Ectodermal cell (in vitro differentiated cells): ENCODE measurements at regions not wholly inside any gene's neighbourhood (a gene's known extent, or its start where the extent isn't known, plus 50 kb on each side); places are given as distances from the start of the nearest gene placed in this dataset.
"Not testable (repeated sequence)": the region's sequence is repeated elsewhere in the genome, so short reads cannot be mapped to it uniquely, and the experiment has no call there.

ENCODE experiments used
- H3K27ac ChIP-seq: 2 replicates; pipeline ENCODE4 v1.7.0; 2013; ENCODE audit warnings: mild to moderate bottlenecking, low read depth, low read length; ENCODE audit not compliant: insufficient read depth, poor library complexity, severe bottlenecking
- H3K27me3 ChIP-seq: 2 replicates; pipeline ENCODE4 v1.7.0; 2013; ENCODE audit warnings: mild to moderate bottlenecking, low read length; ENCODE audit not compliant: insufficient read depth, control insufficient read depth, poor library complexity, severe bottlenecking
- H3K36me3 ChIP-seq: one replicate; pipeline ENCODE4 v1.7.0; 2013; ENCODE audit warnings: low read length; ENCODE audit not compliant: control insufficient read depth, insufficient read depth
- H3K4me1 ChIP-seq: one replicate; pipeline ENCODE4 v1.7.0; 2013; ENCODE audit warnings: low read length; ENCODE audit not compliant: control insufficient read depth, insufficient read depth
- H3K4me3 ChIP-seq: 2 replicates; pipeline ENCODE4 v1.7.0; 2013; ENCODE audit warnings: low read depth, low read length, control low read depth; ENCODE audit not compliant: insufficient read depth
- H3K9me3 ChIP-seq: 2 replicates; pipeline ENCODE4 v1.7.0; 2013; ENCODE audit warnings: mild to moderate bottlenecking, low read length, moderate library complexity; ENCODE audit not compliant: control insufficient read depth
- WGBS, 2 experiments: methylation state at CpG; one replicate each; pipeline ENCODE4 v1.1.7; 2013; ENCODE audit warnings: missing lambda C conversion rate in 2 of 2; 5-methylcytosine and 5-hydroxymethylcytosine counted together

GRCh38 chr12:23238190-23238589 is 613.2 kb downstream of the ETNK1 start:
- Histone ChIP-seq H3K4me3 (no peak overlapping the region), H3K27me3 (no peaks in the 10 kb centered on the region), H3K9me3 (no peaks in the 10 kb centered on the region), H3K27ac (no peak overlapping the region), H3K36me3 (no peaks in the 10 kb centered on the region), H3K4me1 (no peaks in the 10 kb centered on the region)
- 93 to 98% methylated on average over 3 of the region's 3 CpGs for WGBS, 2 experiments

- no peaks in the 10 kb centered on the region for H3K36me3 ChIP-seq
- no peaks in the 10 kb centered on the region for H3K9me3 ChIP-seq
- no peak overlapping the region for H3K4me3 ChIP-seq
- no peaks in the 10 kb centered on the region for H3K27me3 ChIP-seq
- no peak overlapping the region for H3K27ac ChIP-seq
- no peaks in the 10 kb centered on the region for H3K4me1 ChIP-seq
Measured at GRCh38 chr12:23238957-23239356, 614.0 kb downstream of the ETNK1 start.

GRCh38 chr12:23245186-23245585 is 620.2 kb downstream of the ETNK1 start:
- WGBS, 2 experiments: 94 to 100% methylated on average over 2 of the region's 2 CpGs

GRCh38 chr12:23253191-23253590 is 628.2 kb downstream of the ETNK1 start:
- Histone ChIP-seq H3K36me3 (no peaks in the 10 kb centered on the region), H3K27ac (no peak overlapping the region), H3K4me3 (no peak overlapping the region), H3K27me3 (no peaks in the 10 kb centered on the region), H3K9me3 (no peaks in the 10 kb centered on the region), H3K4me1 (no peaks in the 10 kb centered on the region)
- WGBS, 2 experiments: 95 to 98% methylated on average over 4 of the region's 4 CpGs

More at GRCh38 chr12:23245186-23245585, 620.2 kb downstream of the ETNK1 start:
- Histone ChIP-seq H3K9me3 (no peaks in the 10 kb centered on the region), H3K4me1 (no peaks in the 10 kb centered on the region), H3K27me3 (no peaks in the 10 kb centered on the region), H3K27ac (no peak overlapping the region), H3K4me3 (no peak overlapping the region), H3K36me3 (no peaks in the 10 kb centered on the region)

- H3K27ac ChIP-seq, H3K36me3 ChIP-seq, H3K27me3 ChIP-seq, H3K9me3 ChIP-seq, H3K4me3 ChIP-seq, H3K4me1 ChIP-seq: not testable (repeated sequence)
- WGBS, 2 experiments: 89 to 91% methylated on average over 6 of the region's 6 CpGs
Measured at GRCh38 chr12:23253910-23254309, 628.9 kb downstream of the ETNK1 start.

GRCh38 chr12:23259558-23259957 is 634.6 kb downstream of the ETNK1 start:
- no peaks in the 10 kb centered on the region for H3K4me1 ChIP-seq
- H3K27me3 ChIP-seq: no peaks in the 10 kb centered on the region
- WGBS, 2 experiments: 91 to 92% methylated on average over 1 of the region's 1 CpG
- no peak overlapping the region for H3K27ac ChIP-seq
- H3K9me3 ChIP-seq: no peaks in the 10 kb centered on the region
- no peak overlapping the region for H3K4me3 ChIP-seq
- no peaks in the 10 kb centered on the region for H3K36me3 ChIP-seq

- Histone ChIP-seq H3K4me1 (no peaks in the 10 kb centered on the region), H3K9me3 (no peaks in the 10 kb centered on the region), H3K4me3 (no peak overlapping the region), H3K36me3 (no peaks in the 10 kb centered on the region), H3K27me3 (no peaks in the 10 kb centered on the region), H3K27ac (no peak overlapping the region)
- WGBS, 2 experiments: 89 to 93% methylated on average over 3 of the region's 4 CpGs
Measured at GRCh38 chr12:23262670-23263069, 637.7 kb downstream of the ETNK1 start.

- Histone ChIP-seq H3K4me3 (no peak overlapping the region), H3K9me3 (no peaks in the 10 kb centered on the region), H3K4me1 (no peaks in the 10 kb centered on the region), H3K36me3 (no peaks in the 10 kb centered on the region), H3K27me3 (no peaks in the 10 kb centered on the region), H3K27ac (no peak overlapping the region)
- 88 to 95% methylated on average over 1 of the region's 1 CpG for whole genome bisulfite sequencing, 2 experiments
Measured at GRCh38 chr12:23277831-23278230, 652.9 kb downstream of the ETNK1 start.

GRCh38 chr12:23281295-23281694 is 656.3 kb downstream of the ETNK1 start:
- Histone ChIP-seq H3K27me3 (no peaks in the 10 kb centered on the region), H3K9me3 (no peaks in the 10 kb centered on the region), H3K36me3 (no peaks in the 10 kb centered on the region), H3K4me1 (no peaks in the 10 kb centered on the region), H3K27ac (no peak overlapping the region), H3K4me3 (no peak overlapping the region)
- WGBS, 2 experiments: no CpG with 5 or more reads among the region's 4 CpGs

GRCh38 chr12:23282701-23283100 is 657.7 kb downstream of the ETNK1 start:
- Histone ChIP-seq H3K36me3 (no peaks in the 10 kb centered on the region), H3K9me3 (no peaks in the 10 kb centered on the region), H3K27ac (no peak overlapping the region), H3K27me3 (no peaks in the 10 kb centered on the region), H3K4me1 (no peaks in the 10 kb centered on the region), H3K4me3 (no peak overlapping the region)

- H3K27me3 ChIP-seq, H3K4me3 ChIP-seq, H3K27ac ChIP-seq, H3K9me3 ChIP-seq, H3K36me3 ChIP-seq, H3K4me1 ChIP-seq: not testable (repeated sequence)
- WGBS, 2 experiments: 95 to 96% methylated on average over 57 of the region's 57 CpGs
Measured at GRCh38 chr12:23285764-23286530, 661.0 kb downstream of the ETNK1 start.
